PC-3 (cell line): ENCODE measurements at regions not wholly inside any gene's neighbourhood (a gene's known extent, or its start where the extent isn't known, plus 50 kb on each side); places are given as distances from the start of the nearest gene placed in this dataset.

Experiments used
- ATAC-seq: fragments of 200-7000 bp; cut with Tn5 transposase; 2 replicates; pipeline ENCODE4 v1.9.1; 2020; ENCODE audit warnings: mild to moderate bottlenecking, moderate library complexity
- BruUV-seq: library from RNA; stranded (reverse); fragments of 400-500 nt; replicated peaks from 2 replicates; lab custom pipeline; 2021; lab: Mats Ljungman, UMichigan
- CTCF ChIA-PET: fragments of 300-600 bp; sonication (Branson Sonifier 250); formaldehyde crosslinking; loops from one replicate; lab custom pipeline; 2022; ENCODE audit warnings: antibody characterized with exemption; lab: Charles Lee
- POLR2A ChIA-PET: fragments of 300-600 bp; sonication (Branson Sonifier 250); formaldehyde crosslinking; loops from one replicate; lab custom pipeline; 2022; ENCODE audit warnings: antibody characterized with exemption; ENCODE audit not compliant: unreplicated experiment; lab: Charles Lee
- DNase-seq: peaks from one replicate; pipeline ENCODE4 v3.0.0-alpha.2; 2015
- H2AFZ ChIP-seq: fragments of 300-600 bp; sonication (generic); 2 replicates; pipeline ENCODE4 v1.6.0; 2016; ENCODE audit warnings: antibody characterized with exemption, low read length
- H3F3A ChIP-seq: fragments of 300-600 bp; sonication (generic); one replicate; pipeline ENCODE4 v1.6.0; 2017; ENCODE audit warnings: antibody characterized with exemption, low read length, control low read depth, mild to moderate bottlenecking; ENCODE audit not compliant: unreplicated experiment
- H3K27ac ChIP-seq: fragments of 300-600 bp; sonication (generic); 2 replicates; pipeline ENCODE4 v1.5.1; 2016; ENCODE audit warnings: mild to moderate bottlenecking, low read length
- H3K27me3 ChIP-seq: fragments of 300-600 bp; sonication (generic); 2 replicates; pipeline ENCODE4 v1.6.1; 2016; ENCODE audit warnings: low read length, mixed read lengths
- H3K36me3 ChIP-seq: fragments of 300-600 bp; sonication (generic); 2 replicates; pipeline ENCODE4 v1.6.1; 2016; ENCODE audit warnings: low read depth, mixed run types, low read length, mixed read lengths
- H3K4me1 ChIP-seq: fragments of 300-600 bp; sonication (generic); 2 replicates; pipeline ENCODE4 v1.5.1; 2016; ENCODE audit warnings: low read length; ENCODE audit not compliant: insufficient read depth
- H3K4me2 ChIP-seq: fragments of 300-600 bp; sonication (generic); 2 replicates; pipeline ENCODE4 v1.6.0; 2016; ENCODE audit warnings: low read length
- H3K4me3 ChIP-seq: fragments of 300-600 bp; sonication (generic); 2 replicates; pipeline ENCODE4 v1.5.1; 2016; ENCODE audit warnings: mild to moderate bottlenecking, low read length, mixed read lengths
- H3K79me2 ChIP-seq: fragments of 300-600 bp; sonication (generic); 2 replicates; pipeline ENCODE4 v1.6.1; 2017; ENCODE audit warnings: low read length, mixed read lengths
- H3K9ac ChIP-seq: fragments of 300-600 bp; sonication (generic); 2 replicates; pipeline ENCODE4 v1.6.0; 2016; ENCODE audit warnings: mild to moderate bottlenecking, low read length
- H3K9me2 ChIP-seq: fragments of 300-600 bp; sonication (generic); replicated peaks from 2 replicates; pipeline ENCODE4 v1.6.1; 2016; ENCODE audit warnings: mixed run types, low read length, mixed read lengths
- H3K9me3 ChIP-seq: fragments of 300-600 bp; sonication (generic); 2 replicates; pipeline ENCODE4 v1.6.1; 2016; ENCODE audit warnings: low read length, mixed read lengths
- H4K20me1 ChIP-seq: fragments of 300-600 bp; sonication (generic); 2 replicates; pipeline ENCODE4 v1.6.1; 2016; ENCODE audit warnings: low read length, mixed read lengths
- EZH2 ChIP-seq: fragments of 300-600 bp; sonication (generic); IDR thresholded peaks from one replicate; pipeline ENCODE4 v1.6.1; 2017; ENCODE audit warnings: antibody characterized with exemption, mild to moderate bottlenecking, low read length; ENCODE audit not compliant: unreplicated experiment
- EZH2phosphoT487 ChIP-seq: fragments of 300-600 bp; sonication (generic); IDR thresholded peaks from 2 replicates; pipeline ENCODE4 v1.6.1; 2018; ENCODE audit warnings: mild to moderate bottlenecking, antibody characterized with exemption, low read length, borderline replicate concordance
- intact Hi-C: fragments of 100-400 bp; cut with micrococcal nuclease; formaldehyde crosslinking; loops from 2 replicates; pipeline ENCODE4 v1.9.0; 2023
- TF ChIP-seq, protein P1 (sequence below): fragments of 300-600 bp; sonication (generic); conservative IDR thresholded peaks from 2 replicates; pipeline ENCODE4 v1.5.1; 2017; ENCODE audit warnings: antibody characterized with exemption, low read depth, mild to moderate bottlenecking, low read length

DNA sequence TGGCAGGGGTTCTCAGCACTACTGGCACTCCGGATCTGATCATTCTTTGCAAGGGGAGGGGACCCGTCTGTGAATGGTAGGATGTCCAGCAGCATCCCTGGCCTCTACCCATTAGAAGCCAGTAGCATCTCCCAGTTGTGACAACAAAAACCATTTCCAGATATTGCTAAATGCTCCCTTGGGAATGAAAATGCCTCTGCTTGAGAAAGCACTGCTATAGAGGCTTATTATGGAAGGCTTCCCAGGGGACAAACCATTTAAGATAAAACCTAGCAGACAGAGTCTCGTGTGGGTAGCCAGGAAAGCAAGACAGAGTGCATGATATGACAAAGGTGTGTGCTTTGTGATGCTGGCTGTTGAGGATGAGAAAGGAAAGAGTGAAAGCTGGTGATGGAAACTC is 273.7 kb downstream of the TMX3 start:
- CTCF ChIA-PET, result no interaction called here
- intact Hi-C loops, result no loop called here
- POLR2A ChIA-PET, result no interaction called here

DNA sequence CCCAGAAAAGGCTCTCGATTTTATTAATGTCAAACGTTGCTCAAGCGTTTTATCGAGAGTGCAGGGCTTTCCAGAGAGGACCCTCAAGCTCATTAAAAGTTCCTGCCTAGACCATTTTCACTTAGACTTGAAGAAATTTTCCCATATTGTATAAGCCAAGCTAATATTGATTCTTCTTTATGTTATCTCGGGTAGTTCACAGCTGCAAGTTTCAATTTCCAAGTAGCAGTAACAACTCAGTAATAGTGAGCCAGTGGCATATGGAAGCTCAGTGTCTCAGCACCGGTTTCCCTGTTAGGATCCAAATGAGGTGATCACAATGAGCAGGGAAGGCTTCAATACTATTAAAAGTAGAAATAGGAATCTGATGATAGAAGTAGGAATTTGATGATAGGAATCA is 274.5 kb downstream of the TMX3 start:
- Histone ChIP-seq H3K9me2 (no peaks in the 10 kb centered on the region; the same call in 1 of the 2 replicates), H3K4me1 (peaks cover 9% of the 10 kb centered on the region), H3K9ac (no peak overlapping the region), H3K27ac (no peak overlapping the region), H3K79me2 (no peaks in the 10 kb centered on the region), H3K4me2 (no peak overlapping the region), H3K9me3 (no peaks in the 10 kb centered on the region), H4K20me1 (no peaks in the 10 kb centered on the region), H3F3A (no peaks in the 10 kb centered on the region), H3K36me3 (no peaks in the 10 kb centered on the region), H3K4me3 (no peak overlapping the region), H3K27me3 (no peaks in the 10 kb centered on the region), H2AFZ (no peak overlapping the region)
- DNase-seq (no peak), ATAC-seq (no peak)
- CTCF ChIA-PET, result no interaction called here
- BruUV-seq, result no TSS peak
- POLR2A ChIA-PET, result no interaction called here
- TF ChIP-seq, protein P1, sequence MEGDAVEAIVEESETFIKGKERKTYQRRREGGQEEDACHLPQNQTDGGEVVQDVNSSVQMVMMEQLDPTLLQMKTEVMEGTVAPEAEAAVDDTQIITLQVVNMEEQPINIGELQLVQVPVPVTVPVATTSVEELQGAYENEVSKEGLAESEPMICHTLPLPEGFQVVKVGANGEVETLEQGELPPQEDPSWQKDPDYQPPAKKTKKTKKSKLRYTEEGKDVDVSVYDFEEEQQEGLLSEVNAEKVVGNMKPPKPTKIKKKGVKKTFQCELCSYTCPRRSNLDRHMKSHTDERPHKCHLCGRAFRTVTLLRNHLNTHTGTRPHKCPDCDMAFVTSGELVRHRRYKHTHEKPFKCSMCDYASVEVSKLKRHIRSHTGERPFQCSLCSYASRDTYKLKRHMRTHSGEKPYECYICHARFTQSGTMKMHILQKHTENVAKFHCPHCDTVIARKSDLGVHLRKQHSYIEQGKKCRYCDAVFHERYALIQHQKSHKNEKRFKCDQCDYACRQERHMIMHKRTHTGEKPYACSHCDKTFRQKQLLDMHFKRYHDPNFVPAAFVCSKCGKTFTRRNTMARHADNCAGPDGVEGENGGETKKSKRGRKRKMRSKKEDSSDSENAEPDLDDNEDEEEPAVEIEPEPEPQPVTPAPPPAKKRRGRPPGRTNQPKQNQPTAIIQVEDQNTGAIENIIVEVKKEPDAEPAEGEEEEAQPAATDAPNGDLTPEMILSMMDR, result no peak
- TF ChIP-seq EZH2phosphoT487 (no peak), EZH2 (no peak)
- intact Hi-C loops, result no loop called here

More for the DNA sequence above, 273.7 kb downstream of the TMX3 start:
- no peak for TF ChIP-seq EZH2
- no TSS peak for BruUV-seq
- H3K4me3 ChIP-seq, result no peak overlapping the region
- H3K27ac ChIP-seq, result no peak overlapping the region
- no peaks in the 10 kb centered on the region for H3K9me3 ChIP-seq
- H3F3A ChIP-seq, result no peaks in the 10 kb centered on the region
- H3K9ac ChIP-seq, result no peak overlapping the region
- ATAC-seq, result no peak
- no peaks in the 10 kb centered on the region for H3K79me2 ChIP-seq
- no peak overlapping the region for H2AFZ ChIP-seq
- no peaks in the 10 kb centered on the region; the same call in 1 of the 2 replicates for H3K9me2 ChIP-seq
- DNase-seq, result no peak
- H3K36me3 ChIP-seq, result no peaks in the 10 kb centered on the region
- H3K4me2 ChIP-seq, result no peak overlapping the region
- H3K27me3 ChIP-seq, result no peaks in the 10 kb centered on the region
- no peaks in the 10 kb centered on the region for H4K20me1 ChIP-seq
- peaks cover 8% of the 10 kb centered on the region for H3K4me1 ChIP-seq

DNA sequence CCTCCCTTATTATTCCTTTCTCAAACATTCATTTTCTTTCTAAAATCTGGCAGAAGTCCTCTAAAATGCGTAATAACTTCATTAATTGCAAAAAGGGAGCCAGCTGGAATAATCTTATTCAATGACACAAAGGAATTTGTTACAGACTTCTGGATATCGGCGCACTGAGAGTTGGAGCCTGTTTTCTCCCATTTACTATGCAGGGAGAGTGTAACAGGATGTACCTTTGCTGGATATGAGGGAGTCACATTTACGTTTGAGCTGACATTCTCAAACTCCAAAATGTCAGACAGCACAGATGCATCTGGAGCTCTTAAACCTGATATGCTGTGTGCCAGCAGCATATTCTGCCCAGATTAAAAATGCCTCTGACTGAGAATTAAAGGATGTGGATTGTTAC is 275.3 kb downstream of the TMX3 start:
- no peak overlapping the region for H3K9ac ChIP-seq
- BruUV-seq, result no TSS peak

More for the DNA sequence above, 275.3 kb downstream of the TMX3 start:
- H2AFZ ChIP-seq, result no peak overlapping the region
- ChIA-PET POLR2A (no interaction called here), CTCF (no interaction called here)
- H3K27me3 ChIP-seq, result no peaks in the 10 kb centered on the region
- TF ChIP-seq EZH2phosphoT487 (no peak), EZH2 (no peak)
- TF ChIP-seq, protein P1, result no peak
- H3K4me3 ChIP-seq, result no peak overlapping the region
- no peaks in the 10 kb centered on the region for H3F3A ChIP-seq
- no peak for ATAC-seq
- H3K4me1 ChIP-seq, result peaks cover 9% of the 10 kb centered on the region
- H4K20me1 ChIP-seq, result no peaks in the 10 kb centered on the region
- intact Hi-C loops, result no loop called here
- DNase-seq, result no peak
- H3K4me2 ChIP-seq, result no peak overlapping the region
- no peak overlapping the region for H3K27ac ChIP-seq
- no peaks in the 10 kb centered on the region for H3K9me3 ChIP-seq
- no peaks in the 10 kb centered on the region; the same call in 1 of the 2 replicates for H3K9me2 ChIP-seq
- no peaks in the 10 kb centered on the region for H3K36me3 ChIP-seq
- H3K79me2 ChIP-seq, result no peaks in the 10 kb centered on the region
